ENCODE measurements at regions not wholly inside any gene's neighbourhood (a gene's known extent, or its start where the extent isn't known, plus 50 kb on each side); places are given as distances from the start of the nearest gene placed in this dataset.
A peak's percentile ranks its signal among the peaks of the same experiment; 100 is the strongest.
"Not testable (repeated sequence)": the region's sequence is repeated elsewhere in the genome, so short reads cannot be mapped to it uniquely, and the experiment has no call there.

GRCh38 chr2:134009440-134009839 lies 244.4 kb upstream of the MGAT5 start:
- intact Hi-C loops (cut with DNase I): no loop called here
- no peak for DNase-seq

- DNase-seq; intact Hi-C loops (cut with DNase I): not testable (repeated sequence)
These were observed 244.0 kb upstream of the MGAT5 start for GRCh38 chr2:134009906-134010305.

- intact Hi-C loops (cut with DNase I): no loop called here
- no peak for DNase-seq
These were observed 241.8 kb upstream of the MGAT5 start for GRCh38 chr2:134011936-134012586.

- no peak for DNase-seq
- intact Hi-C loops (cut with DNase I): no loop called here
These were observed 239.5 kb upstream of the MGAT5 start for GRCh38 chr2:134014196-134014960.

GRCh38 chr2:134019871-134020270 lies 234.0 kb upstream of the MGAT5 start:
- intact Hi-C loops (cut with DNase I): no loop called here
- DNase-seq: no peak

- intact Hi-C loops (cut with DNase I): no loop called here
- no peak for DNase-seq
These were observed 233.3 kb upstream of the MGAT5 start for GRCh38 chr2:134020608-134021007.

GRCh38 chr2:134021830-134022524 lies 231.9 kb upstream of the MGAT5 start:
- intact Hi-C loops (cut with DNase I): no loop called here
- no peak for DNase-seq

GRCh38 chr2:134023854-134024253 lies 230.0 kb upstream of the MGAT5 start:
- intact Hi-C loops (cut with DNase I): no loop called here
- DNase-seq: no peak

GRCh38 chr2:134027980-134028379 lies 225.9 kb upstream of the MGAT5 start:
- intact Hi-C loops (cut with DNase I): no loop called here
- no peak for DNase-seq

GRCh38 chr2:134029418-134029817 lies 224.5 kb upstream of the MGAT5 start:
- intact Hi-C loops (cut with DNase I): no loop called here

GRCh38 chr2:134031539-134031938 lies 222.3 kb upstream of the MGAT5 start:
- intact Hi-C loops (cut with DNase I): no loop called here
- no peak for DNase-seq

More at GRCh38 chr2:134029418-134029817, 224.5 kb upstream of the MGAT5 start:
- peak in 1 of 42 donors; percentile 9 for DNase-seq

- intact Hi-C loops (cut with DNase I): no loop called here
- no peak for DNase-seq
These were observed 218.1 kb upstream of the MGAT5 start for GRCh38 chr2:134035605-134036370.

GRCh38 chr2:134039912-134040581 lies 213.8 kb upstream of the MGAT5 start:
- intact Hi-C loops (cut with DNase I): no loop called here
- DNase-seq: no peak

GRCh38 chr2:134040626-134041172 lies 213.2 kb upstream of the MGAT5 start:
- intact Hi-C loops (cut with DNase I); DNase-seq: not testable (repeated sequence)

GRCh38 chr2:134041877-134042276 lies 212.0 kb upstream of the MGAT5 start:
- intact Hi-C loops (cut with DNase I): no loop called here
- DNase-seq: no peak

GRCh38 chr2:134043028-134043427 lies 210.8 kb upstream of the MGAT5 start:
- intact Hi-C loops (cut with DNase I): not testable (repeated sequence)

GRCh38 chr2:134052173-134052572 lies 201.7 kb upstream of the MGAT5 start:
- intact Hi-C loops (cut with DNase I): no loop called here
- no peak for DNase-seq

More at GRCh38 chr2:134043028-134043427, 210.8 kb upstream of the MGAT5 start:
- not testable (repeated sequence) for DNase-seq

GRCh38 chr2:134056173-134056572 lies 197.7 kb upstream of the MGAT5 start:
- no peak for DNase-seq
- intact Hi-C loops (cut with DNase I): no loop called here

Data from head of caudate nucleus (tissue), 42 donors.